HG03025 (cell line): ENCODE measurements at regions not wholly inside any gene's neighbourhood (a gene's known extent, or its start where the extent isn't known, plus 50 kb on each side); places are given as distances from the start of the nearest gene placed in this dataset.
"Not testable (repeated sequence)": the region's sequence is repeated elsewhere in the genome, so short reads cannot be mapped to it uniquely, and the experiment has no call there.

Experiments used
- ATAC-seq: cut with Tn5 transposase; IDR thresholded peaks from one replicate; pipeline ENCODE4 v1.9.1; 2021; ENCODE audit warnings: mild to moderate bottlenecking, moderate library complexity; ENCODE audit not compliant: unreplicated experiment, low FRiP score

GRCh38 chr2:186164325-186164724 is 321.7 kb upstream of the ZC3H15 start:
- ATAC-seq = no peak

GRCh38 chr2:186170693-186171092 is 315.4 kb upstream of the ZC3H15 start:
- no peak for ATAC-seq

- ATAC-seq = no peak
These were observed 304.4 kb upstream of the ZC3H15 start for GRCh38 chr2:186181625-186182024.

GRCh38 chr2:186182366-186182765 is 303.7 kb upstream of the ZC3H15 start:
- ATAC-seq = not testable (repeated sequence)

GRCh38 chr2:186183406-186183805 is 302.7 kb upstream of the ZC3H15 start:
- ATAC-seq = no peak

GRCh38 chr2:186187854-186188253 is 298.2 kb upstream of the ZC3H15 start:
- ATAC-seq = no peak

- ATAC-seq = no peak
These were observed 296.2 kb upstream of the ZC3H15 start for GRCh38 chr2:186189816-186190215.

- no peak for ATAC-seq
These were observed 290.4 kb upstream of the ZC3H15 start for GRCh38 chr2:186195696-186196095.

- ATAC-seq = no peak
These were observed 288.1 kb upstream of the ZC3H15 start for GRCh38 chr2:186197955-186198354.

- ATAC-seq = no peak
These were observed 287.0 kb upstream of the ZC3H15 start for GRCh38 chr2:186199029-186199428.

GRCh38 chr2:186201371-186201770 is 284.7 kb upstream of the ZC3H15 start:
- ATAC-seq = no peak

- ATAC-seq = no peak
These were observed 280.7 kb upstream of the ZC3H15 start for GRCh38 chr2:186205254-186205911.

- no peak for ATAC-seq
These were observed 276.5 kb upstream of the ZC3H15 start for GRCh38 chr2:186209532-186209931.

GRCh38 chr2:186220409-186220808 is 265.7 kb upstream of the ZC3H15 start:
- ATAC-seq = no peak

- ATAC-seq = no peak
These were observed 256.8 kb upstream of the ZC3H15 start for GRCh38 chr2:186229265-186229664.

GRCh38 chr2:186241874-186242273 is 244.2 kb upstream of the ZC3H15 start:
- no peak for ATAC-seq

GRCh38 chr2:186254759-186255158 is 231.3 kb upstream of the ZC3H15 start:
- no peak for ATAC-seq

GRCh38 chr2:186255823-186256222 is 230.2 kb upstream of the ZC3H15 start:
- no peak for ATAC-seq

GRCh38 chr2:186256540-186256939 is 229.5 kb upstream of the ZC3H15 start:
- no peak for ATAC-seq

- no peak for ATAC-seq
These were observed 222.3 kb upstream of the ZC3H15 start for GRCh38 chr2:186263673-186264250.

- ATAC-seq = no peak
These were observed 216.5 kb upstream of the ZC3H15 start for GRCh38 chr2:186269536-186269935.

GRCh38 chr2:186273953-186274352 is 212.1 kb upstream of the ZC3H15 start:
- no peak for ATAC-seq
